Fibroblast of peridontal ligament (primary cell): ENCODE measurements at regions not wholly inside any gene's neighbourhood (a gene's known extent, or its start where the extent isn't known, plus 50 kb on each side); places are given as distances from the start of the nearest gene placed in this dataset.

Experiments used
- DNase-seq: peaks from one replicate; pipeline ENCODE4 v3.0.0-alpha.2; 2010; ENCODE audit errors: extremely low read depth

GRCh38 chr4:148764720-148765119, 322.5 kb upstream of the NR3C2 start:
- no peak for DNase-seq

- no peak for DNase-seq
These were observed 315.0 kb upstream of the NR3C2 start for GRCh38 chr4:148757171-148757570.

- no peak for DNase-seq
These were observed 307.2 kb upstream of the NR3C2 start for GRCh38 chr4:148749403-148749802.

GRCh38 chr4:148747721-148748268, 305.6 kb upstream of the NR3C2 start:
- no peak for DNase-seq

GRCh38 chr4:148740701-148741100, 298.5 kb upstream of the NR3C2 start:
- DNase-seq, result no peak

GRCh38 chr4:148737061-148737770, 295.0 kb upstream of the NR3C2 start:
- DNase-seq, result no peak

GRCh38 chr4:148735432-148736155, 293.4 kb upstream of the NR3C2 start:
- no peak for DNase-seq

- no peak for DNase-seq
These were observed 288.6 kb upstream of the NR3C2 start for GRCh38 chr4:148730766-148731165.

GRCh38 chr4:148730082-148730640, 287.9 kb upstream of the NR3C2 start:
- no peak for DNase-seq

- DNase-seq, result no peak
These were observed 275.8 kb upstream of the NR3C2 start for GRCh38 chr4:148717988-148718387.

- DNase-seq, result no peak
These were observed 274.3 kb upstream of the NR3C2 start for GRCh38 chr4:148716431-148717052.

GRCh38 chr4:148704291-148704690, 262.1 kb upstream of the NR3C2 start:
- no peak for DNase-seq

- DNase-seq, result no peak
These were observed 252.5 kb upstream of the NR3C2 start for GRCh38 chr4:148694702-148695101.

GRCh38 chr4:148693913-148694649, 251.9 kb upstream of the NR3C2 start:
- DNase-seq, result no peak

GRCh38 chr4:148692242-148692641, 250.0 kb upstream of the NR3C2 start:
- no peak for DNase-seq

- DNase-seq, result no peak
These were observed 244.2 kb upstream of the NR3C2 start for GRCh38 chr4:148686449-148686848.

GRCh38 chr4:148684638-148685037, 242.4 kb upstream of the NR3C2 start:
- DNase-seq, result no peak

- no peak for DNase-seq
These were observed 238.7 kb upstream of the NR3C2 start for GRCh38 chr4:148680884-148681283.

- no peak for DNase-seq
These were observed 234.1 kb upstream of the NR3C2 start for GRCh38 chr4:148676344-148676743.

- no peak for DNase-seq
These were observed 232.7 kb upstream of the NR3C2 start for GRCh38 chr4:148674876-148675275.

- no peak for DNase-seq
These were observed 222.4 kb upstream of the NR3C2 start for GRCh38 chr4:148664636-148665035.

GRCh38 chr4:148654131-148654530, 211.9 kb upstream of the NR3C2 start:
- no peak for DNase-seq
